Keratinocyte (primary cell): ENCODE measurements at regions not wholly inside any gene's neighbourhood (a gene's known extent, or its start where the extent isn't known, plus 50 kb on each side); places are given as distances from the start of the nearest gene placed in this dataset.

Source experiments
- DNase-seq: peaks from one replicate; pipeline ENCODE4 v3.0.0-alpha.2; 2011; ENCODE audit warnings: low read depth, missing footprints, low spot score
- FAIRE-seq: peaks from 2 replicates; lab custom pipeline; 2011; peaks lifted over from hg19 to GRCh38; lab: Jason Lieb, UNC
- H2AFZ ChIP-seq: 2 replicates; pipeline ENCODE4 v1.6.0; 2012; ENCODE audit warnings: low read length, control low read depth, inconsistent platforms; ENCODE audit not compliant: control insufficient read depth
- H3K27ac ChIP-seq: 2 replicates; pipeline ENCODE4 v1.5.1; 2011; ENCODE audit warnings: low read length; ENCODE audit not compliant: control insufficient read depth, insufficient read depth
- H3K27me3 ChIP-seq: 3 replicates; pipeline ENCODE4 v1.6.0; 2011; ENCODE audit warnings: low read length; ENCODE audit not compliant: control insufficient read depth, insufficient read depth; ENCODE audit errors: extremely low read depth
- H3K36me3 ChIP-seq, 2 experiments: 2 replicates in 1 of 2; 3 replicates in 1 of 2; pipeline ENCODE4 v1.5.1; 2011; ENCODE audit warnings: low read length in 2 of 2, mild to moderate bottlenecking in 1 of 2; ENCODE audit not compliant: control insufficient read depth in 2 of 2, insufficient read depth in 2 of 2; ENCODE audit errors: extremely low read depth in 1 of 2
- H3K4me1 ChIP-seq: 3 replicates; pipeline ENCODE4 v1.5.1; 2011; ENCODE audit warnings: low read length; ENCODE audit not compliant: control insufficient read depth, insufficient read depth; ENCODE audit errors: extremely low read depth
- H3K4me2 ChIP-seq: 3 replicates; pipeline ENCODE4 v1.6.0; 2011; ENCODE audit warnings: low read depth, low read length; ENCODE audit not compliant: control insufficient read depth, insufficient read depth; ENCODE audit errors: extremely low read depth
- H3K4me3 ChIP-seq, 3 experiments: fragments of 200-600 bp in 1 of 3; sonication (generic) in 1 of 3; 2 replicates in 2 of 3; 3 replicates in 1 of 3; pipeline ENCODE4 v1.5.1; 2011 to 2016; ENCODE audit warnings: low read length in 3 of 3, mild to moderate bottlenecking in 3 of 3, control low read depth in 2 of 3, inconsistent platforms in 1 of 3, low read depth in 1 of 3, mixed read lengths in 1 of 3, mixed run types in 1 of 3, moderate library complexity in 1 of 3; ENCODE audit not compliant: control insufficient read depth in 2 of 3, insufficient read depth in 2 of 3; ENCODE audit errors: extremely low read depth in 1 of 3
- H3K79me2 ChIP-seq: 2 replicates; pipeline ENCODE4 v1.6.0; 2012; ENCODE audit warnings: low read length; ENCODE audit not compliant: control insufficient read depth, insufficient read depth
- H3K9ac ChIP-seq: 3 replicates; pipeline ENCODE4 v1.6.0; 2011; ENCODE audit warnings: low read length; ENCODE audit not compliant: control insufficient read depth, insufficient read depth; ENCODE audit errors: extremely low read depth
- H3K9me1 ChIP-seq: 3 replicates; pipeline ENCODE4 v1.6.0; 2011; ENCODE audit warnings: low read length; ENCODE audit not compliant: control insufficient read depth, insufficient read depth; ENCODE audit errors: extremely low read depth
- H3K9me3 ChIP-seq: 2 replicates; pipeline ENCODE4 v1.5.1; 2012; ENCODE audit warnings: low read depth, low read length; ENCODE audit not compliant: control insufficient read depth
- H4K20me1 ChIP-seq: 3 replicates; pipeline ENCODE4 v1.6.0; 2011; ENCODE audit warnings: low read length; ENCODE audit not compliant: control insufficient read depth, insufficient read depth; ENCODE audit errors: extremely low read depth
- EZH2 ChIP-seq: IDR thresholded peaks from one replicate; pipeline ENCODE4 v1.6.1; 2012; ENCODE audit warnings: inconsistent platforms, mild to moderate bottlenecking, low read length, moderate library complexity
- dilution Hi-C: fragments of 300-500 bp; cut with MboI; formaldehyde crosslinking; loops from one replicate; pipeline ENCODE4 v1.7.0; 2020; ENCODE audit warnings: low sequenced_read_pairs; ENCODE audit not compliant: extremely low pct_ligation_motif_present
- TF ChIP-seq, protein P1 (sequence below), 3 experiments: IDR thresholded peaks in 1 of 3; conservative IDR thresholded peaks in 1 of 3; optimal IDR thresholded peaks in 1 of 3; 2 replicates in 2 of 3; 3 replicates in 1 of 3; pipeline versions ENCODE3 to v1.5.1; 2011; ENCODE audit warnings: low read length in 3 of 3, mild to moderate bottlenecking in 3 of 3, moderate library complexity in 2 of 3, control low read depth in 1 of 3, inconsistent platforms in 1 of 3; ENCODE audit not compliant: insufficient read depth in 2 of 3; ENCODE audit errors: extremely low read depth in 1 of 3

DNA sequence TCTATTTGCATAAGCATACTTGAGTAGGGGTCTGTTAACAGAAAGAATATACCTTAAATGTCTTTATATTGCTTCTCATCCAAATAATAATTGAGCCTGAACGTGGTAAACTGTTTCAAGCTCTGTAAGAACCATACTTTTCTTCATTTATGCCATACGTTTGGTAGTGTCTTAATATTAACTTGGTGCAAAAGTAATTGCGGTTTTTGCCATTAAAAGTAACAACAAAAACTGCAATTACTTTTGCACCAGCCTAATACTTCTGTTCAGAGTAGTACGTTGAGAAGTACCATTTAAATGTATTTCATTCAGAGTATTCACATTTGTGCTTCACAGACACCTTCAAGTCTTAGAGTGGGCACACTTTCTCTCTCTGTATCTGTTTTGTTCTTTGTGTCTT is 60.5 kb downstream of the DDIT4L start:
- no peaks in the 10 kb centered on the region for H3K9me1 ChIP-seq
- H3K4me1 ChIP-seq = no peaks in the 10 kb centered on the region
- DNase-seq (no peak), FAIRE-seq (no peak)
- H2AFZ ChIP-seq = no peak overlapping the region
- no peak overlapping the region for H3K27ac ChIP-seq
- H3K4me3 ChIP-seq = no peak overlapping the region
- H3K9me3 ChIP-seq = no peaks in the 10 kb centered on the region
- H3K27me3 ChIP-seq = no peaks in the 10 kb centered on the region
- H3K79me2 ChIP-seq = no peaks in the 10 kb centered on the region
- H3K4me2 ChIP-seq = no peak overlapping the region
- dilution Hi-C loops = no loop called here
- no peak for TF ChIP-seq EZH2
- TF ChIP-seq, protein P1, sequence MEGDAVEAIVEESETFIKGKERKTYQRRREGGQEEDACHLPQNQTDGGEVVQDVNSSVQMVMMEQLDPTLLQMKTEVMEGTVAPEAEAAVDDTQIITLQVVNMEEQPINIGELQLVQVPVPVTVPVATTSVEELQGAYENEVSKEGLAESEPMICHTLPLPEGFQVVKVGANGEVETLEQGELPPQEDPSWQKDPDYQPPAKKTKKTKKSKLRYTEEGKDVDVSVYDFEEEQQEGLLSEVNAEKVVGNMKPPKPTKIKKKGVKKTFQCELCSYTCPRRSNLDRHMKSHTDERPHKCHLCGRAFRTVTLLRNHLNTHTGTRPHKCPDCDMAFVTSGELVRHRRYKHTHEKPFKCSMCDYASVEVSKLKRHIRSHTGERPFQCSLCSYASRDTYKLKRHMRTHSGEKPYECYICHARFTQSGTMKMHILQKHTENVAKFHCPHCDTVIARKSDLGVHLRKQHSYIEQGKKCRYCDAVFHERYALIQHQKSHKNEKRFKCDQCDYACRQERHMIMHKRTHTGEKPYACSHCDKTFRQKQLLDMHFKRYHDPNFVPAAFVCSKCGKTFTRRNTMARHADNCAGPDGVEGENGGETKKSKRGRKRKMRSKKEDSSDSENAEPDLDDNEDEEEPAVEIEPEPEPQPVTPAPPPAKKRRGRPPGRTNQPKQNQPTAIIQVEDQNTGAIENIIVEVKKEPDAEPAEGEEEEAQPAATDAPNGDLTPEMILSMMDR (optimal IDR thresholded peaks at IDR 0.05 in 1 of 3, IDR thresholded peaks at IDR 0.05 in 1 of 3, conservative IDR thresholded peaks at IDR 0.05 in 1 of 3; ENCODE audit: extremely low read depth in 1 of 3, insufficient read depth in 2 of 3, low read length in 3 of 3) = no peak
- no peak overlapping the region for H3K9ac ChIP-seq
- no peaks in the 10 kb centered on the region for H4K20me1 ChIP-seq
- no peaks in the 10 kb centered on the region for H3K36me3 ChIP-seq

DNA sequence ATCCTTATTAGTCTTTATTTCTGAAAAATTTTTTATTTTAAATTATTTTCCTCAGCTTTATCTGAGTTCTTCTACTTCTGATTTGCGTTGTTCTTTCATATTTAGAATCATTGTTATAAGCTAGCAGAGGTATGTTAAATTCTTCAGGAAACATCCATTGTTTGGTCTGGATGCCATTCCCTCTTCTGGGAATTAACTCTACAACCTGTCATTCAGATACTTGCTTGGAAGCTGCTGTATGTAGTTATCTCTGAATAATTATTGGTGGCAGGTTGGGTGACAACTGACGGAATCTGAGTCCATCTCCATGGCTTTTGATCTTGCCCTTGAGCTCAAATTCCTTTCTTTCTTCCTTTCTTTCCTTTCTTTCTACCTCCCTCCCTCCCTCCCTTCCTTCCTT is 61.9 kb downstream of the DDIT4L start:
- dilution Hi-C loops = no loop called here
- no peaks in the 10 kb centered on the region for H3K79me2 ChIP-seq
- H3K4me1 ChIP-seq = no peaks in the 10 kb centered on the region
- H3K4me3 ChIP-seq = no peak overlapping the region
- no peaks in the 10 kb centered on the region for H3K36me3 ChIP-seq
- TF ChIP-seq, protein P1 (optimal IDR thresholded peaks at IDR 0.05 in 1 of 3, IDR thresholded peaks at IDR 0.05 in 1 of 3, conservative IDR thresholded peaks at IDR 0.05 in 1 of 3; ENCODE audit: extremely low read depth in 1 of 3, insufficient read depth in 2 of 3, low read length in 3 of 3) = no peak
- TF ChIP-seq EZH2 = no peak
- H3K9ac ChIP-seq = no peak overlapping the region
- FAIRE-seq = no peak
- no peak overlapping the region for H2AFZ ChIP-seq
- H3K9me3 ChIP-seq = no peaks in the 10 kb centered on the region
- no peak overlapping the region for H3K27ac ChIP-seq
- no peaks in the 10 kb centered on the region for H4K20me1 ChIP-seq
- no peaks in the 10 kb centered on the region for H3K9me1 ChIP-seq
- DNase-seq = no peak
- no peak overlapping the region for H3K4me2 ChIP-seq
- H3K27me3 ChIP-seq = no peaks in the 10 kb centered on the region
